ENCODE measurements at regions not wholly inside any gene's neighbourhood (a gene's known extent, or its start where the extent isn't known, plus 50 kb on each side); places are given as distances from the start of the nearest gene placed in this dataset.

GRCh38 chr15:59879506-59880265 is 124.4 kb upstream of the FOXB1 start:
- Mint-ChIP-seq H3K36me3 (ENCODE audit: insufficient read depth in 1 of 3, low read depth in 3 of 3) (no peaks in the 10 kb centered on the region), H3K9me3 (no peaks in the 10 kb centered on the region), H3K4me3 (no peak overlapping the region), H3K4me1 (peaks cover 13 to 37% of the 10 kb centered on the region in 2 experiments), H3K27ac (no peak overlapping the region), H3K27me3 (ENCODE audit: low read depth) (no peaks in the 10 kb centered on the region; the same call in 1 of the 2 replicates)
- Histone ChIP-seq H3K23ac (ENCODE audit: insufficient read length, low read depth, low read length) (no peak overlapping the region), H3K4me1 (ENCODE audit: insufficient read depth, low read length) (no peaks in the 10 kb centered on the region; the same call in 1 of the 2 replicates), H3K27me3 (ENCODE audit: insufficient read depth, low read length) (no peaks in the 10 kb centered on the region), H4K91ac (ENCODE audit: insufficient read length, low read depth, low read length) (no peak overlapping the region), H3K9me3 (ENCODE audit: control insufficient read depth, low read depth, low read length) (no peaks in the 10 kb centered on the region), H3K4me2 (ENCODE audit: insufficient read depth, insufficient read length, low read length) (no peak overlapping the region), H4K20me1 (ENCODE audit: control insufficient read depth, insufficient read depth, insufficient read length) (no peaks in the 10 kb centered on the region), H2BK5ac (ENCODE audit: insufficient read length, low read length) (no peak overlapping the region), H4K8ac (replicated peaks; ENCODE audit: insufficient read length, low read depth, low read length) (no peak overlapping the region), H2AFZ (ENCODE audit: low read length) (no peak overlapping the region), H2BK120ac (ENCODE audit: low read depth, low read length, poor library complexity, severe bottlenecking) (no peak overlapping the region), H3K9ac (ENCODE audit: extremely low read depth, insufficient read length, low read length) (no peak overlapping the region), H3K14ac (ENCODE audit: insufficient read depth, low read length) (no peak overlapping the region), H3T11ph (ENCODE audit: low read length) (no peak overlapping the region), H2BK15ac (ENCODE audit: low read depth, low read length) (no peak overlapping the region), H4K5ac (ENCODE audit: insufficient read length, low read depth, low read length) (no peak overlapping the region), H3K27ac (ENCODE audit: insufficient read length, low read depth, low read length) (no peak overlapping the region), H3K79me2 (ENCODE audit: insufficient read depth, low read length) (no peaks in the 10 kb centered on the region), H3K56ac (ENCODE audit: insufficient read length, low read depth, low read length) (no peak overlapping the region), H2AK5ac (ENCODE audit: insufficient read length, low read length) (no peak overlapping the region), H3K4ac (ENCODE audit: low read depth, low read length) (no peak overlapping the region), H3K23me2 (ENCODE audit: insufficient read length, low read depth, low read length, poor library complexity, severe bottlenecking) (no peaks in the 10 kb centered on the region), H3K18ac (ENCODE audit: insufficient read length, low read depth, low read length) (no peak overlapping the region), H2BK12ac (ENCODE audit: insufficient read length, low read depth, low read length) (no peak overlapping the region), H3K79me1 (ENCODE audit: insufficient read depth, low read depth, low read length, poor library complexity, severe bottlenecking) (no peaks in the 10 kb centered on the region), H2BK20ac (ENCODE audit: low read depth, low read length, poor library complexity, severe bottlenecking) (no peak overlapping the region)
- no CpG with 5 or more reads among the region's 2 CpGs for WGBS (ENCODE audit: extremely low coverage, insufficient read length, low lambda C conversion rate)
- no peak for DNase-seq
- no peak for TF ChIP-seq CTCF (conservative IDR thresholded peaks at IDR 0.05)

Data from H9 (cell line).